Smooth muscle cell (in vitro differentiated cells): ENCODE measurements at regions not wholly inside any gene's neighbourhood (a gene's known extent, or its start where the extent isn't known, plus 50 kb on each side); places are given as distances from the start of the nearest gene placed in this dataset.

Experiments
- DNase-seq: peaks from one replicate; lab custom pipeline; 2025; ENCODE audit not compliant: unreplicated experiment; lab: John Stamatoyannopoulos, UW
- H2AFZ ChIP-seq: fragments of 200-600 bp; sonication (generic); 2 replicates; pipeline ENCODE4 v1.6.0; 2016; ENCODE audit warnings: antibody characterized with exemption, low read depth, mild to moderate bottlenecking
- H3F3A ChIP-seq: fragments of 200-600 bp; sonication (generic); 2 replicates; pipeline ENCODE4 v1.6.0; 2017; ENCODE audit warnings: antibody characterized with exemption, low read depth
- H3K27ac ChIP-seq: fragments of 200-600 bp; sonication (generic); 2 replicates; pipeline ENCODE4 v1.5.1; 2016; ENCODE audit warnings: low read depth, mild to moderate bottlenecking
- H3K27me3 ChIP-seq: fragments of 200-600 bp; sonication (generic); 2 replicates; pipeline ENCODE4 v1.6.1; 2016; ENCODE audit warnings: low read depth, mild to moderate bottlenecking
- H3K36me3 ChIP-seq: fragments of 200-600 bp; sonication (generic); 2 replicates; pipeline ENCODE4 v1.5.1; 2016; ENCODE audit warnings: low read depth
- H3K4me1 ChIP-seq: fragments of 200-600 bp; sonication (generic); 2 replicates; pipeline ENCODE4 v1.5.1; 2016; ENCODE audit warnings: low read depth
- H3K4me2 ChIP-seq: fragments of 200-600 bp; sonication (generic); 2 replicates; pipeline ENCODE4 v1.6.0; 2016; ENCODE audit warnings: mild to moderate bottlenecking
- H3K4me3 ChIP-seq: fragments of 200-600 bp; sonication (generic); 2 replicates; pipeline ENCODE4 v1.5.1; 2016; ENCODE audit warnings: mild to moderate bottlenecking
- H3K79me2 ChIP-seq: fragments of 200-600 bp; sonication (generic); 2 replicates; pipeline ENCODE4 v1.6.0; 2016; ENCODE audit warnings: low read depth, mild to moderate bottlenecking
- H3K9ac ChIP-seq: fragments of 200-600 bp; sonication (generic); 2 replicates; pipeline ENCODE4 v1.6.0; 2016; ENCODE audit warnings: low read depth
- H3K9me3 ChIP-seq: fragments of 200-600 bp; sonication (generic); replicated peaks from 2 replicates; pipeline ENCODE4 v1.5.1; 2016; ENCODE audit warnings: low read depth
- H4K20me1 ChIP-seq: fragments of 200-600 bp; sonication (generic); 2 replicates; pipeline ENCODE4 v1.6.0; 2016; ENCODE audit warnings: low read depth
- WGBS: methylation state at CpG from one replicate; pipeline ENCODE4 v1.1.7; 2016; ENCODE audit warnings: low lambda C conversion rate; 5-methylcytosine and 5-hydroxymethylcytosine counted together
- TF ChIP-seq, protein P1 (sequence below): fragments of 200-600 bp; sonication (generic); IDR thresholded peaks from 2 replicates; pipeline ENCODE4 v1.5.1; 2017; ENCODE audit warnings: borderline replicate concordance, mild to moderate bottlenecking, antibody characterized with exemption; ENCODE audit not compliant: insufficient read depth, poor library complexity, severe bottlenecking

DNA sequence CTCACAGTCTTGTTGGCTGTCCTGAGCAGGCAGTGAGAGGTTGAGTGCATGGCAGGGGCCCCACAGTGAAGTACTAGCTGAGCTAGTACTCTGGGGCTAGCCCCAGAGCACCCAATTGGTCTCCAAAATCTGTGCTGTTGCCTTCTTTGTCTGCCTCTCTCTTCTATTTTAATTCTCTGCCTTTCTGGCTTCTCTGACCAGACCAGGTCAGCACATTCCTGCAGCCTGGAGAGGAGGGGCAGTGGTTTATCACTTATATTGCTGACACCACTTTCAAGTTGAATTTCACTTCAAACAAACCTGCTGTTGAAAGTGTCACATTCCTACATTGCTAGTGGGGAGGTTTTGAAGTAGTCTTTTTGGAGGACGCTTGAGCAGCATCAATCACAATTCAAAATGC is 628.7 kb downstream of the PTPRU start:
- WGBS, result 30% methylated on average over 1 of the region's 1 CpG

DNA sequence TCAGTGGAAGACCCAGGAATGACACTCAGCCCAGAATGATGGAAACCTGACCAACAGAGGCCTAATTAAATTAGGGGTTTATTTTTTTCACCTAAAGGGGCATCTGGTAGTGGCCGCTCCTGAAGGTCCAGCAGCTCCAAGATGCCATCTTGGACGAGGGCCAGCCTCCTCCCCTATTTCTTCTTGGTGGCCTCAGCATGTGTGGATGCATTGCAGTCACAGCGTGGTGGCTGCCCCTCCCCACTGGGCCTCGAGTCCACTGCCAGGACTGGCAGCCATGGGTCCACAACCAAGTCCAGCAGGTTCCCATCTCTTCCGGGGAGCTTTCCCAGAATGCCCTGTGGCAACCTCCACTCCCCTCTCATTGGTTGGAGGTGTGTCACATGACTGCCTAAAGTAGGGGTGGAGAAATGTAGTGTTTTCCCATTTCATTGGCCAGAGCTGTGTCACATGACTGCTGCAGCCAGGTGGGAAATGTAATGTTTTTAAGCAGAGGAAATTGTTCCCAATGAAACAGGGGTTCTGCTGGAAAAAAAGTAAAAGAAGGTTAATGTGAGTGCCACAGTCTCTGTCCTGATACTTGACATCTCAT is 628.2 kb downstream of the PTPRU start:
- H3K4me3 ChIP-seq, result no peak overlapping the region
- no peaks in the 10 kb centered on the region for H3K36me3 ChIP-seq
- TF ChIP-seq, protein P1, sequence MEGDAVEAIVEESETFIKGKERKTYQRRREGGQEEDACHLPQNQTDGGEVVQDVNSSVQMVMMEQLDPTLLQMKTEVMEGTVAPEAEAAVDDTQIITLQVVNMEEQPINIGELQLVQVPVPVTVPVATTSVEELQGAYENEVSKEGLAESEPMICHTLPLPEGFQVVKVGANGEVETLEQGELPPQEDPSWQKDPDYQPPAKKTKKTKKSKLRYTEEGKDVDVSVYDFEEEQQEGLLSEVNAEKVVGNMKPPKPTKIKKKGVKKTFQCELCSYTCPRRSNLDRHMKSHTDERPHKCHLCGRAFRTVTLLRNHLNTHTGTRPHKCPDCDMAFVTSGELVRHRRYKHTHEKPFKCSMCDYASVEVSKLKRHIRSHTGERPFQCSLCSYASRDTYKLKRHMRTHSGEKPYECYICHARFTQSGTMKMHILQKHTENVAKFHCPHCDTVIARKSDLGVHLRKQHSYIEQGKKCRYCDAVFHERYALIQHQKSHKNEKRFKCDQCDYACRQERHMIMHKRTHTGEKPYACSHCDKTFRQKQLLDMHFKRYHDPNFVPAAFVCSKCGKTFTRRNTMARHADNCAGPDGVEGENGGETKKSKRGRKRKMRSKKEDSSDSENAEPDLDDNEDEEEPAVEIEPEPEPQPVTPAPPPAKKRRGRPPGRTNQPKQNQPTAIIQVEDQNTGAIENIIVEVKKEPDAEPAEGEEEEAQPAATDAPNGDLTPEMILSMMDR, result no peak
- H3F3A ChIP-seq, result no peaks in the 10 kb centered on the region
- no peak overlapping the region for H3K9ac ChIP-seq
- no peak overlapping the region for H3K27ac ChIP-seq
- no peaks in the 10 kb centered on the region for H4K20me1 ChIP-seq
- no peak overlapping the region for H2AFZ ChIP-seq
- no peaks in the 10 kb centered on the region for H3K9me3 ChIP-seq
- no peaks in the 10 kb centered on the region for H3K4me1 ChIP-seq
- H3K4me2 ChIP-seq, result no peak overlapping the region
- DNase-seq, result no peak
- H3K27me3 ChIP-seq, result peaks cover 6% of the 10 kb centered on the region
- H3K79me2 ChIP-seq, result no peaks in the 10 kb centered on the region
- WGBS, result 91% methylated on average over 5 of the region's 5 CpGs

More for the DNA sequence above, 628.7 kb downstream of the PTPRU start:
- Histone ChIP-seq H3K9ac (no peak overlapping the region), H3K4me2 (no peak overlapping the region), H3F3A (no peaks in the 10 kb centered on the region), H3K4me3 (no peak overlapping the region), H4K20me1 (no peaks in the 10 kb centered on the region), H3K79me2 (no peaks in the 10 kb centered on the region), H3K36me3 (no peaks in the 10 kb centered on the region), H3K27me3 (peaks cover 6% of the 10 kb centered on the region), H3K4me1 (no peaks in the 10 kb centered on the region), H3K9me3 (no peaks in the 10 kb centered on the region), H3K27ac (no peak overlapping the region), H2AFZ (no peak overlapping the region)
- DNase-seq, result no peak
- TF ChIP-seq, protein P1, result no peak

DNA sequence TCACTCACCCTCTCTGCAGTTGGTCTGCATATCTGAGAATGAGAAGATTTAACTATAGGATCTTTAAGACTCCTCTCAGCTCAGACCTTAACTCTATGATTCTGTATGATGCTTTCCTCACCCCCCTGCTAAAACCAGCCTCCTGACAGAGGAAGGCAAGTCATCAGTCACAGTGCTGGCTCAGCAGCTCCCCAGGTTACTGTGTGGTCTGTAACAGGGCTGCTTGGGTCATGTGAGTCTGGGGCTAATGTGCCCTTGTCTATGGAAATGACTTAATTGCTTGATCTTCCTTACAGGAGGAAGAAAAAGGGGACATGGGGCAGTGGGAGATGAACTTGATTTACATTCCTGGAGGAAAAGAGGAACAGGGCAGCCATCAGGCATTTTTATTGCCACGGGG is 625.6 kb downstream of the PTPRU start:
- H4K20me1 ChIP-seq, result no peaks in the 10 kb centered on the region
- no peaks in the 10 kb centered on the region for H3K4me1 ChIP-seq
- H3K79me2 ChIP-seq, result no peaks in the 10 kb centered on the region
- H3K9ac ChIP-seq, result no peak overlapping the region
- peaks cover 6% of the 10 kb centered on the region for H3K27me3 ChIP-seq
- no peaks in the 10 kb centered on the region for H3K36me3 ChIP-seq
- no peak for DNase-seq
- H2AFZ ChIP-seq, result no peak overlapping the region
- H3K4me2 ChIP-seq, result no peak overlapping the region
- H3K27ac ChIP-seq, result no peak overlapping the region
- TF ChIP-seq, protein P1, result no peak
- H3K9me3 ChIP-seq, result no peaks in the 10 kb centered on the region
- no peaks in the 10 kb centered on the region for H3F3A ChIP-seq
- no peak overlapping the region for H3K4me3 ChIP-seq
- WGBS, result 92% methylated on average over 1 of the region's 1 CpG

DNA sequence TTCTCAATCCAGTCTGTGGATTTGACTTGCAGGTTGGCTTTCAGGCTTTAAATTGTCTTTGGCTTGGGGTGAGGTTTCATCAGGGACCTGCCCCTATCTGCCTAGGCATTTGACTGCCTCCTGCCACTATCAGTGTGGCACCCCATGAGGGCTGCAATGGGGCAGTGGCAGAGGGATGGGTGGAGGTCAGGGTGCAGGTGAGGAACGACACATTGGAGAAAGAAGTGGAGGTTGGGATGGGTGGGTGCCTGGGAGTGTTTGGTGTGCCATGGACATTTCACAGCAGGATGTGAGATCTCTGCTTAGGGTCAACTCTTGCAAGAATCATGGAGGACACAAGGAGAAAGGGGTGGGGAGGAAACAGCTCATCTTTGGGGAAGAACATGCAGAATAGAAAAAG is 625.1 kb downstream of the PTPRU start:
- Histone ChIP-seq H3K27me3 (peaks cover 6% of the 10 kb centered on the region), H3K9ac (no peak overlapping the region), H3K79me2 (no peaks in the 10 kb centered on the region), H3K36me3 (no peaks in the 10 kb centered on the region), H3K4me3 (no peak overlapping the region), H3K27ac (no peak overlapping the region), H2AFZ (no peak overlapping the region), H3K9me3 (no peaks in the 10 kb centered on the region), H3K4me1 (peaks cover 2% of the 10 kb centered on the region), H4K20me1 (peaks cover 2% of the 10 kb centered on the region), H3K4me2 (no peak overlapping the region), H3F3A (no peaks in the 10 kb centered on the region)
- no peak for DNase-seq
- WGBS, result 100% methylated on average over 1 of the region's 1 CpG
- TF ChIP-seq, protein P1, result no peak
